AG04449 (cell line): ENCODE measurements at regions not wholly inside any gene's neighbourhood (a gene's known extent, or its start where the extent isn't known, plus 50 kb on each side); places are given as distances from the start of the nearest gene placed in this dataset.

Source experiments
- CTCF ChIA-PET: fragments of 350-600 bp; formaldehyde crosslinking; extraction: SDS; loops from one replicate; lab custom pipeline; 2021; ENCODE audit warnings: antibody characterized with exemption; lab: Yijun Ruan, JAX
- POLR2A ChIA-PET: fragments of 400-600, 350-600 bp; formaldehyde crosslinking; extraction: SDS; loops from one replicate; lab custom pipeline; 2020; ENCODE audit warnings: antibody characterized with exemption, inconsistent platforms; lab: Yijun Ruan, JAX
- DNase-seq: peaks from one replicate; pipeline ENCODE4 v3.0.0-alpha.2; 2010; ENCODE audit warnings: low read depth, low spot score
- H3K4me3 ChIP-seq: 2 replicates; pipeline ENCODE4 v1.5.1; 2011; ENCODE audit warnings: low read depth, mild to moderate bottlenecking, control low read depth, low read length
- TF ChIP-seq, protein P1 (sequence below): IDR thresholded peaks from one replicate; pipeline ENCODE4 v1.5.1; 2011; ENCODE audit warnings: mild to moderate bottlenecking, moderate library complexity, low read length, control low read depth, inconsistent platforms; ENCODE audit not compliant: insufficient read depth; ENCODE audit errors: missing control alignments

DNA sequence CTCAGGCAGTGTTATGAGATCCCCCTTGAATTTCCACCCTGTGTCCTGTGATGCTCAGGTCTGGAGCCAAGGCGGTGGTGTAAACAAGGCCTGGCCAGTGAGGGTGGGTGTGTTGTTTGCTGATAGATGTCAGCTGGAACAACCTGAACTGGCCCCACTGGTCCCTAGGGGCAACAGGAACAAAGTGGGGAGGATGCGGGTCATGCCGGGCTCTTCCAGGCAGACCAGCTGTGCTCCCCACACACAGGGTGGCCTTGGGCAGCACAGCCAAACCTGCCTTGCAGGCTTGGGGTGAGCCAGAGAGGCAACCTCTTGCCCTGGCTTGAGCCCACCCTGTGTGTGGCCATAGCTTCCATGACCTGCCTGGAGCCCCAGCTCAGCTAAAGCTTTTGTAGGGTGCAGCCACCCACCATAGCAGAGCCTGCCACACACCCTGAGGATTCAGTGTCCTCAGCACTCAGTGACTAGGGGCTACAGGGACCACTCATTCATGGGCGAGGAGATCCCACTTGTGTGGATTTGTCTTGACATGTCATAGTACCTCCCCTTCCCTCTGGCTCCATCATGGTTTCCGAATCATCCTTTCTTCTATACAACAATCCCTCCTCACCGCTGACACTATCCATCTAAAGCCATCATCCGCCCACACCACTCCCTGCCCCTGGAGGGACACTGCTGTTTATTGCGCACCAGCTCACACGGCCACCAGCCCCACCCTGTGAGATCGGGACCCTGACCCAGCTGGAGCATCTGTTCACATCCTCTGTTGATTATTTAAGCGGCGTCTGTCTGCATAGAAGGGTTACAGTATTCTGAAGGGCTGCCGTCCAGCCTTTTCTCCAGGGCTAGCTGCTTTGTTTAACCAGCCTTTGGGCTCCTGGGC, 268.8 kb downstream of the CYP26B1 start:
- H3K4me3 ChIP-seq, result no peak overlapping the region
- DNase-seq, result no peak
- POLR2A ChIA-PET, result no interaction called here
- TF ChIP-seq, protein P1, sequence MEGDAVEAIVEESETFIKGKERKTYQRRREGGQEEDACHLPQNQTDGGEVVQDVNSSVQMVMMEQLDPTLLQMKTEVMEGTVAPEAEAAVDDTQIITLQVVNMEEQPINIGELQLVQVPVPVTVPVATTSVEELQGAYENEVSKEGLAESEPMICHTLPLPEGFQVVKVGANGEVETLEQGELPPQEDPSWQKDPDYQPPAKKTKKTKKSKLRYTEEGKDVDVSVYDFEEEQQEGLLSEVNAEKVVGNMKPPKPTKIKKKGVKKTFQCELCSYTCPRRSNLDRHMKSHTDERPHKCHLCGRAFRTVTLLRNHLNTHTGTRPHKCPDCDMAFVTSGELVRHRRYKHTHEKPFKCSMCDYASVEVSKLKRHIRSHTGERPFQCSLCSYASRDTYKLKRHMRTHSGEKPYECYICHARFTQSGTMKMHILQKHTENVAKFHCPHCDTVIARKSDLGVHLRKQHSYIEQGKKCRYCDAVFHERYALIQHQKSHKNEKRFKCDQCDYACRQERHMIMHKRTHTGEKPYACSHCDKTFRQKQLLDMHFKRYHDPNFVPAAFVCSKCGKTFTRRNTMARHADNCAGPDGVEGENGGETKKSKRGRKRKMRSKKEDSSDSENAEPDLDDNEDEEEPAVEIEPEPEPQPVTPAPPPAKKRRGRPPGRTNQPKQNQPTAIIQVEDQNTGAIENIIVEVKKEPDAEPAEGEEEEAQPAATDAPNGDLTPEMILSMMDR, result no peak
- CTCF ChIA-PET, result interaction anchor here (1.0 to 1.5 kb wide), 2 partner anchors 16 to 48 kb away, joined by 3 to 5 read pairs; no protein-coding TSS in a partner anchor

DNA sequence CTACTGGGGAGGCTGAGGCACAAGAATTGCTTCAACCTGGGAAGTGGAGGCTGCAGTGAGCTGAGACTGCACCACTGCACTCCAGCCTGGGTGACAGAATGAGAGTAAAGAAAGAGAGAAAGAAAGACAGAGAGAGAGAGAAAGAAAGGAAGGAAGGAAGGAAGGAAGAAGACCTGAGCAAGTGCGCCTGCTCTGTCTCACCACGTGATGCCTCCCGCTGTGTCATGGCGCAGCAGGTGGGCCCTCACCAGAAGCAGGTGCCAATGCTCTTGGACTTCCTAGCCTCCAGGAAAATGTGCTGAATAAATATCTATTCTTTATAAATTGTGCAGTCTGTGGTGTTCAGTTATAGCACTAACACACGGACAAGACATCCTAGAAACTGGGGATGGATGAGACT, 270.0 kb downstream of the CYP26B1 start:
- TF ChIP-seq, protein P1, result no peak
- POLR2A ChIA-PET, result no interaction called here
- H3K4me3 ChIP-seq, result no peak overlapping the region
- DNase-seq, result no peak
- CTCF ChIA-PET, result no interaction called here

DNA sequence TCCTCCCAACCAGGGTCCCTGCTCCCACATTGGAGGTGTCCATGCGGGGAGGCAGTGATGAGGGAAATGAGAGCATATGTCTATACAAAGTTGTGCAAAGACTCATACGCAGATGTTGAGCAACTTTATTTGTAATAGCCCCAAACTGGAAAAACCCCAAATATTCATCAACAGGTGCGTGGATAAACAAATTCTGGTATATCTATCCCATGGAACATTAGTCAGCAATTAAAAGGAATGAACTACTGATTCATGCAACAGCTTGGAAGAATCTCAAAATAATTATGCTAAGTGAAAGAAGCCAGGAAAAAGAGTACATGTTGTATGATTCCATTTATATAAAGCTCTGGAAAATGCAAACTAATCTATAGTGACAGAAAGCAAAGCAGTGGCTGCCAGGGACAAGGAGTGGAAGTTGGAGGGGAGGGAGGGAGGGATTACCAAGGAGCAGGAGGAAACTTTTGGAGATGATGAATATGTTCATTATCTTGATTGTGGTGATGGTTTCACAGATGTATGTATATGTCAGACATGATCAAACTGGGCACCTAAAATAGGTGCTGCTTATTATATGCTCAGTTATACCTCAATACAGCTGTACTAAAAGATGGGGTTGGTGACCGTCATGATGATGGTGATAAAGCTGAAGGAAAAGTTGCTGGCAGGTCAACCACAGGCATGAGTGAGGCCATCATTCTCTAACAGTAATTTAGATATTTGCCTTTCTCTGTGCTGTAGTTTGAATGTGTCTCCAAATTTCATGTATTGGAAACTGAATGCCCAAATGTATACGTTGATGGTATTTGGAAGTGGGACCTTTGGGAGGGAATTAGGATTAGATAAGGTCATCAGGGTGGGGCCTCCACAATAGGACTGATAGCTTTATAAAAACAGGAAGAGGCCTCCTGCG, 270.9 kb downstream of the CYP26B1 start:
- DNase-seq, result no peak
- POLR2A ChIA-PET, result no interaction called here
- CTCF ChIA-PET, result interaction anchor here (1.6 kb wide), 1 partner anchor 78 kb away, joined by 3 read pairs; no protein-coding TSS in a partner anchor
- TF ChIP-seq, protein P1, result no peak
- H3K4me3 ChIP-seq, result no peak overlapping the region

DNA sequence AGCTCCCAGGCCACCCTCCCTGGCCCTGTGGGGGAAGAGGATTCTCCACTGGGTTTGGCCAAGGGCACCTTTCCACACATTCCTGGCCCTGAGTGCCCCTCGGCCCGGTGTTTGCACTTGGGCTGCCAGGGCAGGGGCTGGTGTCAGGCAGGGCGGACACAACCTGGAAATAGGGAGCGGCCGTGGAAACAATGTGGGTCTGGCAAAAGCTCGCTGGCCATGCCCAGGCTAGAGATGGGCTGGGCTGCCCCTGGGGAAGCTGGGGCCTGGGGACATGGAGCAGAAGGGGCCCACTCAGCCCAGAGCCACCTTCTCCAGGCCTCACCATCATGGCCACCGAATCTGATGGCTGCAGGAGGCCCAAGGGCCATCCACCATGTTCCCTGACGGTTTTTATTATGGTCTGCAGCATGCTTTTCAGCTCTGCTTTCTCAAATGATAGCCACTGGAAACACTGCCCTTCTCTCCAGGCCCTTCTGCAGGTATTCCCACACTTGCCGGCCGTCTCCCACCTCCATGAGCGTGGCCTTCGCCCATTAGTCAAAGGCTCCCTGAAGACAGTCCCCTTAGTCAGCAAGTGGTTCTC, 275.1 kb downstream of the CYP26B1 start:
- no peak for DNase-seq
- TF ChIP-seq, protein P1, result no peak
- POLR2A ChIA-PET, result no interaction called here
- H3K4me3 ChIP-seq, result no peak overlapping the region
- CTCF ChIA-PET, result interaction anchor here (0.9 to 4.1 kb wide), 15 partner anchors 9 to 707 kb away, joined by 3 to 21 read pairs (median 5); no protein-coding TSS in a partner anchor

DNA sequence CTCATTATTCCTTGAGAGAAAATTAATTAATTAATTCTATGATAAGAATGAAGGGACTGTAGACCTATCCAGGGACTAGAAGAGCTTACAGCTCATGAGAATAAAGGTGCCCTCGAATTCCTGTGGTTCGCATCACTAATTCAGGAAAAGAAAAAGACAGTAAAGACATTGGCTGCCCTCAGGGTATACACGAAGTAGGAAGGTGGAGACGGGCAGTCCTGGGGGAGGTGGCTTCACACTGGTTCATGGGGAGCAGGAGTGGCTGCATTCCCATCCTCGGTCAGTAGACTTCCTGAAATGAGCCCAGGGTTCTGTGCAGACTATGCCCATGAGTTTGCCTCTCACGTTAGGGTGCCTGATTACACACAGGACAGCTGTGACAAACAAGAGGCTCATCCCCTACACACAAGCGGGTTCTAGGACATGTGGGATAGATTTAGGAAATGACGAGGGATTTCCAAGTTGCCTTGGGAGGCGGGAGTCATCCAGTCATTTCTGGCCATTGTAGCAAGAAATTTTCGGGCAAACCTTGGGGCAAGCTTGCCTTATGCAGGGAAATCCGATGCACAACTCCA, 282.2 kb downstream of the CYP26B1 start:
- ChIA-PET POLR2A (no interaction called here), CTCF (interaction anchor here (1.8 kb wide), 1 partner anchor 10 kb away, joined by 6 read pairs; no protein-coding TSS in a partner anchor)
- H3K4me3 ChIP-seq, result no peak overlapping the region
- TF ChIP-seq, protein P1, result no peak
- no peak for DNase-seq
